H54 (cell line): ENCODE measurements at regions not wholly inside any gene's neighbourhood (a gene's known extent, or its start where the extent isn't known, plus 50 kb on each side); places are given as distances from the start of the nearest gene placed in this dataset.
A peak's percentile ranks its signal among the peaks of the same experiment; 100 is the strongest.

Experiments
- DNase-seq: peaks from one replicate; pipeline ENCODE4 v3.0.0; 2011; ENCODE audit warnings: low spot score, mixed read lengths; ENCODE audit not compliant: insufficient read length
- FAIRE-seq: peaks from 3 replicates; lab custom pipeline; 2011; peaks lifted over from hg19 to GRCh38; lab: Jason Lieb, UNC
- POLR2A ChIP-seq: IDR thresholded peaks from 2 replicates; pipeline ENCODE4 v1.6.1; 2011; ENCODE audit warnings: low read depth, mild to moderate bottlenecking, low read length

DNA sequence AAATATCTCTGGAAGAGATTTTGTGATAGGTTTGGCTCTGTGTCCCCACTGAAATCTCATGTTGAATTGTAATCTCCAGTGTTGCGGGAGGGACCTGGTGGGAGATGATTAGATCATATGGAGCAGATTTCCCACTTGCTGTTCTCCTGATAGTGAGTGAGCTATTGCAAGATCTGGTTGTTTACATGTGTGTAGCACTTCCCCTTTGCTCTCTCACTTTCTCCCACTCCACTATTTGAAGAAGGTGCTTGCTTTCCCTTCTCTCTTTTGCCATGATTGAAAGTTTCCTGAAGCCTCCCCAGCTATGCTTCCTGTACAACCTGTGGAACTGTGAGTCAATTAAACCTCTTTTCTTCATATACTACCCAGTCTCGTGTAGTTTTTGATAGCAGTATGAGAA lies 97.0 kb upstream of the FN1 start:
- no peak for DNase-seq
- FAIRE-seq, result no peak
- TF ChIP-seq POLR2A, result no peak

DNA sequence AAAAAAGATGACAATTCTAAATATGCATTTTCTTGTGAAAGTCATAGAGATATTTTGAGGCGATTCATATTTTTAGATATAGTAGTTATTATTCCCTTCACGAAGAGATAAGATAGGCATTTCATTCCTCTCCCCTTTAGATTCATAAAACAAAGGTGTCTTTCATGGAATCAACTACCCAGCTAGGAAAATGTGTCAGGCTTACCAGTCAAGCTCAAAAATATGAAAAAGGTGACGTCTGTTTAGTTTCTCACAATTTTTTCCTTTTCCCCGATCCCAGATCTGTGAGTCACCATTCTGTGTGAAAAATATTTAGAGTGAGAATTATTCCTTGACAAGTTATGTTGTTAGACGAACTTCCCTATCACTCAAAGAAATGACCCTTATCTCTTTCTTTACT lies 95.4 kb upstream of the FN1 start:
- no peak for TF ChIP-seq POLR2A
- no peak for DNase-seq
- peak; percentile 33 for FAIRE-seq

DNA sequence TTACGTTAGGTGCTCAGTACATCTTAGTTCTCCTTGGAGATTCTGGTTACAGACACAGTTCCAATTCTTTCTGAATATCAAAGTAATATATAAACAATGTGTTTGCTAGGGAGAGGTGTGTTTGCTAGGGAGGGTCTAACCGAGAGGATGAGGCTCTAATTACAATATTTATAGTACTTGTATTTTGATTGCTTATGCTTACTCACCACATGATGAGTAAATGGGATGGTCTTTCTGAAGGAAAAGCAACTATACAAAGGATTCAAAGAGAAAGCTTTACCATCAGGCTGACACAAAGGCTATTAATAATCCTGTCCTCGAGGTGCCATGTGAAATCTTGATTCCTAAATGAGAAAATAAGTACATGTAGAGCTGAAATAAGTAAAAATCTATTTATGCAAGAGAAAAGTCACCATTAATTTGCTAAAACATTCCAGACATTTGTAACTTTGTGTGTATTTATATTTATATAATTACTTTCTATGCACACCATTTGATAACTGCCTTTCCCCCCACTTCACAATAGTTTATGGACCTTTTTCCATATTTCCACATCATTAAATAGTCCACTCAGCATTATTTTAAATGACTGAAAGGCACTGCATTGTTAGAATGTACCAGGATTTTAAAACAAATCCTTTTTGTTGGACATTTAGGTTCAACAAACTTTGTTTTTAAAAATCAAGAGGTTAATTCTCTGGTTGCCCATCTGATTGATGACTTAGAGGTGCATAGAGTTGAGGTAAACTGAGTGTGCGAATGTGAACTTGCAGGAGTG lies 94.5 kb upstream of the FN1 start:
- no peak for TF ChIP-seq POLR2A
- FAIRE-seq (no peak), DNase-seq (no peak)

DNA sequence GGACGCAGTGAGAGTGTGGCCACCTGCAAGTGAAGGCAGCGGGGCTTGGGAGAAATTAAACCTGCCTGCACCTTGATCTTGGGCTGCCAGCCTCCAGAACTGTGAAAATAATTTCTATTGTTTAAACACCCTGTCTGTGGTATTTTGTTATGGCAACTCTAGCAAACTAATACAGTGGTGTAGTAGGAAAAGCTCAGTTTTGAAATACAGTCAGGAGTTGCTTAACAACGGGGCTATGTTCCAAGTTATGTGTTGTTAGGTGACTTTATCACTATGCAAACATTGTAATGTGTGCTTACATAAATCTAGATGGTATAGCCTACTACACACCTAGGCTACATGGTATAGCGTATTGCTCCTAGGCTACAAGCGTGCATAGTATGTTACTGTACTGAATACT lies 93.4 kb upstream of the FN1 start:
- FAIRE-seq (no peak), DNase-seq (no peak)
- TF ChIP-seq POLR2A, result no peak

DNA sequence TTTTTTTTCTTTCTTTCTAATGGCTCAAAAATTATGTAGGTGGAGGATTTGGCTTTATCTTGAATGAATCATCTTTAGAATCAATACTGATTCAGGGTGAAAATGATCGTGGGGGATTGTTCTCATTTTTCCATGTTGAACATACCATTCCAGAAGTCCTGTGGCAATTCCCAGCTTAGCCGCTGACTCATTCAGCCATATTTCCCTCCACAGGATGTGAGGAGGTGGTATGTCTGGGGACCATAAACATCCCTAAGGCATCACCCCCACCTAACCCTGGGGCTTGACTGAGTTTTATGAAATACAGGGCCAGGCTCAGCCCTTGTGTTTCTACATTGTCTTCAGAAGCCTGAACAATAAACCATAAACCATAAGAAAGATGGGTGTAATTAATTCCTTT lies 92.7 kb upstream of the FN1 start:
- no peak for TF ChIP-seq POLR2A
- DNase-seq (peak; percentile 13), FAIRE-seq (peak; percentile 80)

DNA sequence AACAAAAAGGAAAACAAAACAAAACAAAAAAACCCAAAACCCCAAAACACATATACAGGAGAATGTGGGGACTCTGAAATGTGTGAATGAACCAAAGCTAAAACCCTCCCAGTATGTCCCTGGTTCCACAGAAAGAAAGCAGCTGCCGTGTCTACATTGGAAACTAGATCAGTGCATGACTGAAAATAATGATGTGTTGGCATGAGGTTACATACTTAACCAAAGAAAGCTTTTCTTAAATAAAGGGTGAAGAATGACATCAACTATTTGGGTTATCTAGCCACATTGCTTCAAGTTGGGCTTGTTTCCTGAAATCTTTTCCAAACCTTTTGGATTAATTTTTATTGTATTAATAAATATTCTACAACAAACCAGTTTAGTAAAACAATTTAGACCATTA lies 91.9 kb upstream of the FN1 start:
- no peak for DNase-seq
- TF ChIP-seq POLR2A, result no peak
- FAIRE-seq, result no peak

DNA sequence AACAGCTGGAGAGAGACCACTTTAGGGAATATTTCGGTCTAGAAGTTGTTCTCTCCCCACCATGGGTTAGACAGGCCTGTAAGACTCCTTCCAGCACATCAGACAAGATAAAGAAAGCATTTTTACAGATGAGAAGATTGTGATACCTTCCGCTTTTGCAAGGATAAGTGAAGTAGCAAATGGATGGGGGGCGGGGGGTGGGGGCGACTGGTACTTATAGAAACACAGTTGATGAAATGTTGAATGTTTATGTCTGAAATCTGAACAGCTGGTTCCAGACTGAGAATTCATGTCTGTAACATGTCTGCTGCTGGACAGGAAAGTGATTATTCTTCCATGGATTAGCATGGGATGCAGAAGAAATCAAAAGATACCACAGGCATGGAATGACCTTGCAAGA lies 90.5 kb upstream of the FN1 start:
- FAIRE-seq (no peak), DNase-seq (no peak)
- TF ChIP-seq POLR2A, result no peak

DNA sequence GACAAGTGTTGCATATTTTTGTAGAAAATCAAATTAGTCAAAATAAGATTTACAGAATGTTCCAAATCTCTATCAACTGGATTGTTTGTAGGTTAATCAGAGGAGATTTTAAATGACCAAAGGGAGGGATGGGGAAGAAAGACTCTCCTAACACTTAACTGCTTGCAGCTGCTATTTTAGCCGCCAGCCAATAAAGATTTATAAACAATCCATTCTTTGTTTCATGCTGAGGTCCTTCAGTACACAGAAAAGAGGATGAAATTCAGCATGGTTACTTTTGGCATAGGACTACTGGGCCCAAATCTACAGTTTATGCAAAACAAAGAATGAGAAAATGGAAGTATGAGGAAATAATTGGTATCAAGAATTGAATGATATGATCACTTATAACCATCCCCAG lies 86.4 kb upstream of the FN1 start:
- TF ChIP-seq POLR2A, result no peak
- DNase-seq (no peak), FAIRE-seq (no peak)

DNA sequence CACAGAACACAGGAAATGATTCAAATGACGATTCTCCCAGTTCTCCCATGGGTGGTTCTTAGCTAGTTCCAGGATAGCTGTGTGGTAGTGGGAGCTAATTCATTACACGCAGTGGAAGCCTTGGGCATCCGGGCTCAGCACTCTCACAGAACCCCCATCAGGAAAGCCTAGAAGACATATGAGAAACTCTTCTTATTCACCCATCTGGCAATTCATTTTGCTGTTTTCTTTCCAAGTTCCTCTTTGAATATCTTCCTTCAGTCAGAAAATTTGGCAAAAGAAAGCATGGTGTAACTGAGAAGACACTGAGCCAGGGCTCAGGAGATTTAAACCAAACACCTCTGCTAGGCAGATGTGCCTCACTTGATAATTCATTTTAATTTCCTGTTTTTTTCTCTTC lies 85.2 kb upstream of the FN1 start:
- TF ChIP-seq POLR2A, result no peak
- no peak for DNase-seq
- FAIRE-seq, result no peak

DNA sequence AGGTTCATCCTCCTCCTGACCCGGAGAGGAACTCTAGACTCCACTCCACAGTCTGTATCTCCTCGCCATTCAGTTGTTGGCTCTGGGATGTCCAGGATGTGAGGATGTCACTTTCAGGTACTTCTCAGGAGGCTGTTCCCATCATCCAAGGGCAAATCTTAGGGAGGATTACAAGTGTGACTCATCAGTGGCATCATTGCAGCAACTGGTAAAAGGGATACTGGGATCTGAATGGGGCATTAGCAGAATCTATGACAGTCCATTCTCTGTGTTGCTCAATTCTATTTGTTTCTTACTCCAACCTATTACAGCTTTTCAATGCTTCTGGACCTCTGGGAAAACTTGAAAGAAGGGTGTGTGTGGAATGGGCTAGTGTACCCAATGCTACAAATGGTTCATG lies 81.5 kb upstream of the FN1 start:
- TF ChIP-seq POLR2A, result no peak
- DNase-seq (no peak), FAIRE-seq (no peak)

DNA sequence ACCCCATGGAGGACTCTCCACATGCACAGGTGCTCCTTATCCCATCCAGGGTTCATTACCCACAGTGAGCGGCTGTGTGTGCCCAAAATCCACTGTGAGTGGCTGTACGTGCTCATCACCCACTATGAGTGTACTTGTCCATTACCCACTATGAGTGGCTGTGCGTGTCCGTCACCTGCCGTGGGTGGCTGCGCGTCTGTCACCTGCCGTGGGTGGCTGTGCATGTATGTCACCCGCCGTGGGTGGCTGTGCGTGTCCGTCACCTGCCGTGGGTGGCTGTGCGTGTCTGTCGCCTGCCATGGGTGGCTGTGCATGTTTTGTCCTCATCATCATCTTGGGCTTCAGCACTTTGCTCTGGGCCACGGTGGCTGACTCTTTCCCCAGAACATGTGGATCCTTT lies 78.6 kb upstream of the FN1 start:
- FAIRE-seq, result no peak
- no peak for DNase-seq
- TF ChIP-seq POLR2A, result no peak

DNA sequence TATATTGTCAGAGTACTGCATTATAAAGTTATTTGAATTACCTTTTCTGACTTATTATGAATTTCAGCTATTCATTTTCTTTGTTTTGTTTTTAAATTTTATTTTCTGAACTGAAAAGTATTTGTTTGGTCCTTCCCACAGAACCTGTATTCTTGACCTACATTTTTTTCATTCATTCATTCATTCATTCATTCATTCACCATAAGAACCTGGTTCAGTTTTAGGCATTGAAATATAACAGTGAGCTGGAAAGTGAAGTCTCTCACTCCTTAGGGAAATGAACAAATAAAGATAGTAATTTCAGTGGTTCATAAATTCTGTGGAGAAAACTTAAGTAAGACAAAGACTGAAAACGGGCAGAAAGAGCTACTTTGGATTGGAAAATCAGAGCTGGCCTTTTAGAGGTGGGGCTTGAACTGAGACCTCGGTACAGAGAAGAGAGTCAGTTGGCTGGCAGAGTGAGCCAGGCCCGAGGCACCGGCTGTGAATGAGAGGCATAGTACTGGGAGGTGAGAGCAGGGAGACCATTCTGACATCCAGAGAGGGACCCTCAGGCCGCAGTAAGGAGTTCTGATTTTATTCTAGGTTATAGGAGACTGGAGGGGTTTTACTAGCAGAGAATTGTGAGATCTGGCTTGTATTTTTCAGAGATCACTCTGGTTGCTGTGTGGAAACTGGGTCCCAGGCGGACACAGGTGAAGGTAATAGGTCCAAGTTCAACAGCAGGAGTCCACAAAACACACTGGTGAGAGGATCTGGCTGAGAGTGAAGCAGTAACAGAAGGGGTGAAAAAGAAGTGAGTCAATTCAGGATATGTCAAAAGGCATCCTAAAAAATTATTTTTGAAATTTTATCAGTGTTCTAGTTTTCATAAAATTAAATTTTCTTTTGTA lies 75.8 kb upstream of the FN1 start:
- DNase-seq, result no peak
- no peak for FAIRE-seq
- no peak for TF ChIP-seq POLR2A

DNA sequence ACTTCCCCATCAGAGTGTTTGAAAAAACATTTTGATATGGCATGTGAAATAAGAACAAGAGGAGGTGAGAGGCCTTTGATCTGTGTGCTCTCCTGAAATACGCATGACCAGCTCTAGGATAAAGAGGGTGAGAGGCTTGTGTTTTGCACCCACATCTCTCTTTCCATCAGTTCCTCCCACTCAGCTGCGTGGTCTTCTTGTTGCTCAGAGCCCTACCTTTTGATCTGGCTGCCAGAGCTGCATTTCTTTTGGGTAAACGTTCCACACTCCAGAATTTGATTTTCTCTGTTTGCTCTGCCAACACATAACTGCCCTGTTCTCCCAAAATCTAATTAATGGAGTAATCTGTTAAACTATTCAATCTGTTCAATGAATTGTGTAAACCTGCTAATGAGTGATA lies 72.0 kb upstream of the FN1 start:
- no peak for TF ChIP-seq POLR2A
- FAIRE-seq (no peak), DNase-seq (no peak)

DNA sequence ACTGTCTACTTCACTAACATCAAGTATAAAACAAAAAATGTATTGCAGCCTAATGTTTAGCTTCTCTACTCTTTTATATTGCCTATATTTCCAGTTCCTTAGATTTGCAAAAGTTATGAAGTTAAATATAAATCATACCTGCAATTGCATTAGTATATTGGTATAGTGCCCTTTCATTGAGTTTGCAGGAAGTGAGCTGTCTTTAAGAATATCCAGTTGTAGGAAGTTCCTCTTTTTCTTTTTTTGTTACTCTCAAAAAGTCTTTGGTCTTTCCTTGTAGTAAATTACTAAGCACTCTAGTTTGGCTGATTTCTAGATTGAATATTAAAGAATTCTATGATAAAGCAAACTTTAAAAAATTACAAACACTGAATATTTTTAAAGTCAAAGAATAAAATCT lies 71.3 kb upstream of the FN1 start:
- FAIRE-seq (no peak), DNase-seq (no peak)
- TF ChIP-seq POLR2A, result no peak
